ENCODE measurements at regions not wholly inside any gene's neighbourhood (a gene's known extent, or its start where the extent isn't known, plus 50 kb on each side); places are given as distances from the start of the nearest gene placed in this dataset.

- TF ChIP-seq FOXM1 (IDR thresholded peaks at IDR 0.05; ENCODE audit: borderline replicate concordance, low read depth) (no peak), TAF1 (IDR thresholded peaks at IDR 0.05; ENCODE audit: low read depth) (no peak), TEAD4 (IDR thresholded peaks at IDR 0.05) (no peak), YY1 (IDR thresholded peaks at IDR 0.05; ENCODE audit: low read depth) (no peak), CEBPB (IDR thresholded peaks at IDR 0.05) (no peak), NFIC (IDR thresholded peaks at IDR 0.05) (no peak), TCF12 (IDR thresholded peaks at IDR 0.05; ENCODE audit: low read depth) (no peak)
- TF ChIP-seq, protein P1, sequence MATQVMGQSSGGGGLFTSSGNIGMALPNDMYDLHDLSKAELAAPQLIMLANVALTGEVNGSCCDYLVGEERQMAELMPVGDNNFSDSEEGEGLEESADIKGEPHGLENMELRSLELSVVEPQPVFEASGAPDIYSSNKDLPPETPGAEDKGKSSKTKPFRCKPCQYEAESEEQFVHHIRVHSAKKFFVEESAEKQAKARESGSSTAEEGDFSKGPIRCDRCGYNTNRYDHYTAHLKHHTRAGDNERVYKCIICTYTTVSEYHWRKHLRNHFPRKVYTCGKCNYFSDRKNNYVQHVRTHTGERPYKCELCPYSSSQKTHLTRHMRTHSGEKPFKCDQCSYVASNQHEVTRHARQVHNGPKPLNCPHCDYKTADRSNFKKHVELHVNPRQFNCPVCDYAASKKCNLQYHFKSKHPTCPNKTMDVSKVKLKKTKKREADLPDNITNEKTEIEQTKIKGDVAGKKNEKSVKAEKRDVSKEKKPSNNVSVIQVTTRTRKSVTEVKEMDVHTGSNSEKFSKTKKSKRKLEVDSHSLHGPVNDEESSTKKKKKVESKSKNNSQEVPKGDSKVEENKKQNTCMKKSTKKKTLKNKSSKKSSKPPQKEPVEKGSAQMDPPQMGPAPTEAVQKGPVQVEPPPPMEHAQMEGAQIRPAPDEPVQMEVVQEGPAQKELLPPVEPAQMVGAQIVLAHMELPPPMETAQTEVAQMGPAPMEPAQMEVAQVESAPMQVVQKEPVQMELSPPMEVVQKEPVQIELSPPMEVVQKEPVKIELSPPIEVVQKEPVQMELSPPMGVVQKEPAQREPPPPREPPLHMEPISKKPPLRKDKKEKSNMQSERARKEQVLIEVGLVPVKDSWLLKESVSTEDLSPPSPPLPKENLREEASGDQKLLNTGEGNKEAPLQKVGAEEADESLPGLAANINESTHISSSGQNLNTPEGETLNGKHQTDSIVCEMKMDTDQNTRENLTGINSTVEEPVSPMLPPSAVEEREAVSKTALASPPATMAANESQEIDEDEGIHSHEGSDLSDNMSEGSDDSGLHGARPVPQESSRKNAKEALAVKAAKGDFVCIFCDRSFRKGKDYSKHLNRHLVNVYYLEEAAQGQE (IDR thresholded peaks at IDR 0.05; ENCODE audit: low read depth) = no peak
Measured at GRCh38 chr7:18363751-18364380, 131.7 kb upstream of the HDAC9 start.

- TF ChIP-seq TCF12 (IDR thresholded peaks at IDR 0.05; ENCODE audit: low read depth) (no peak), MAX (IDR thresholded peaks at IDR 0.05) (no peak), NFIC (IDR thresholded peaks at IDR 0.05) (no peak), CREB1 (IDR thresholded peaks at IDR 0.05; ENCODE audit: low read depth) (no peak), RAD21 (IDR thresholded peaks at IDR 0.05; ENCODE audit: low read depth) (no peak), EGR1 (IDR thresholded peaks at IDR 0.05) (no peak), TEAD4 (IDR thresholded peaks at IDR 0.05) (no peak), TAF1 (IDR thresholded peaks at IDR 0.05; ENCODE audit: low read depth) (no peak), EP300 (IDR thresholded peaks at IDR 0.05; ENCODE audit: borderline replicate concordance) (no peak), USF1 (IDR thresholded peaks at IDR 0.05) (no peak), ZBTB7A (IDR thresholded peaks at IDR 0.05; ENCODE audit: low read depth) (no peak)
- TF ChIP-seq, protein P1 (IDR thresholded peaks at IDR 0.05; ENCODE audit: low read depth) = no peak
Measured at GRCh38 chr7:18364396-18364795, 131.2 kb upstream of the HDAC9 start.

DNA sequence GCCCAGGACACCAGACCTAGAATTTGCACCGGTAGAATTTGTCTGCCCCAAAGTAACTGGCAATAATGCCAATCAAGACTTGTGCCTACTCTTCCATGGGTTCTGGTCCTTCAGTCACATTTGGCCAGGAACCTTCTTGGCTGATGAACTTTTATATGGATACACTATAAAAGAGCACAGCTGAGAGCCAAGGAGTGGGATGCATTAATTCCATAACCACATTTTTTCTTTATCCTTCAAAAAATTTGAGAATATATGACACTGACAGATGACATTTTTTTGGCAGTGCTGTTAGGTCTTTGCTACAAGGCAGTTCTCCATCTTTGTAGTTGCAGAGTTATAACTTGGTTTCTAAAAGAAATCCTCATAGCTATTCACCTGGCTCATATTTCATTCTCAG, 129.2 kb upstream of the HDAC9 start:
- TF ChIP-seq ZBTB7A (IDR thresholded peaks at IDR 0.05; ENCODE audit: low read depth) = no peak
- TF ChIP-seq CREB1 (IDR thresholded peaks at IDR 0.05; ENCODE audit: low read depth) = no peak
- no peak for TF ChIP-seq TCF12 (IDR thresholded peaks at IDR 0.05; ENCODE audit: low read depth)
- TF ChIP-seq FOXM1 (IDR thresholded peaks at IDR 0.05; ENCODE audit: borderline replicate concordance, low read depth) = no peak
- no peak for TF ChIP-seq TEAD4 (IDR thresholded peaks at IDR 0.05)
- TF ChIP-seq, protein P1 (IDR thresholded peaks at IDR 0.05; ENCODE audit: low read depth) = no peak
- TF ChIP-seq NFIC (IDR thresholded peaks at IDR 0.05) = no peak
- TF ChIP-seq CEBPB (IDR thresholded peaks at IDR 0.05) = no peak
- TF ChIP-seq EP300 (IDR thresholded peaks at IDR 0.05; ENCODE audit: borderline replicate concordance) = no peak
- no peak for TF ChIP-seq USF1 (IDR thresholded peaks at IDR 0.05)
- no peak for TF ChIP-seq RAD21 (IDR thresholded peaks at IDR 0.05; ENCODE audit: low read depth)
- TF ChIP-seq EGR1 (IDR thresholded peaks at IDR 0.05) = no peak
- TF ChIP-seq YY1 (IDR thresholded peaks at IDR 0.05; ENCODE audit: low read depth) = no peak
- TF ChIP-seq TAF1 (IDR thresholded peaks at IDR 0.05; ENCODE audit: low read depth) = no peak

DNA sequence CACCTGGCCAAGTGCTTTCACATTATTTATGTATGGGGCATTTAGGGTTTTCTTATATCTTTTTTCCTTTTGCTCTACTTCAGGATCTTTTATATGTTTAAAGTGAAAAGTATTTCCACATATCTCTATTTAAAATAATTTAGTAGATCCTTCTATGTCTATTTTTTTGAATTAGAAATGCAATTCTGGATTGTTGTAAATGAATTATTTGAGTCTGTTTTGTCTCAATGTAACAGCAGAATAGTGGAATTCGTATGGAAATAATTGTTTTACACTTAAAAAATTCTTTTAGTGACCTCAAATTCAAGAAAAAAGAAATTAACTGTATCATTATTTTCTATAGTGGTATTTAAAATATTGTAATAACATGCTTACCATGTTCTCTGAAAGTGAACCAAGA, 126.5 kb upstream of the HDAC9 start:
- no peak for TF ChIP-seq USF1 (IDR thresholded peaks at IDR 0.05)
- no peak for TF ChIP-seq EGR1 (IDR thresholded peaks at IDR 0.05)
- TF ChIP-seq TCF12 (IDR thresholded peaks at IDR 0.05; ENCODE audit: low read depth) = no peak
- no peak for TF ChIP-seq EP300 (IDR thresholded peaks at IDR 0.05; ENCODE audit: borderline replicate concordance)
- no peak for TF ChIP-seq ZBTB7A (IDR thresholded peaks at IDR 0.05; ENCODE audit: low read depth)
- no peak for TF ChIP-seq NFIC (IDR thresholded peaks at IDR 0.05)
- no peak for TF ChIP-seq CREB1 (IDR thresholded peaks at IDR 0.05; ENCODE audit: low read depth)
- TF ChIP-seq TAF1 (IDR thresholded peaks at IDR 0.05; ENCODE audit: low read depth) = no peak
- TF ChIP-seq MAX (IDR thresholded peaks at IDR 0.05) = no peak
- no peak for TF ChIP-seq RAD21 (IDR thresholded peaks at IDR 0.05; ENCODE audit: low read depth)
- TF ChIP-seq, protein P1 (IDR thresholded peaks at IDR 0.05; ENCODE audit: low read depth) = no peak
- no peak for TF ChIP-seq CEBPB (IDR thresholded peaks at IDR 0.05)

All from Ishikawa (cell line).